ENCODE measurements at regions not wholly inside any gene's neighbourhood (a gene's known extent, or its start where the extent isn't known, plus 50 kb on each side); places are given as distances from the start of the nearest gene placed in this dataset.

- no peak overlapping the region for H3K4me3 ChIP-seq
- ATAC-seq (no peak), DNase-seq (no peak)
- H3K27me3 ChIP-seq = no peaks in the 10 kb centered on the region
- H3K9me3 ChIP-seq = no peaks in the 10 kb centered on the region
- intact Hi-C loops (cut with DNase I) = no loop called here
- H3K36me3 ChIP-seq = no peaks in the 10 kb centered on the region
- TF ChIP-seq, protein P1, sequence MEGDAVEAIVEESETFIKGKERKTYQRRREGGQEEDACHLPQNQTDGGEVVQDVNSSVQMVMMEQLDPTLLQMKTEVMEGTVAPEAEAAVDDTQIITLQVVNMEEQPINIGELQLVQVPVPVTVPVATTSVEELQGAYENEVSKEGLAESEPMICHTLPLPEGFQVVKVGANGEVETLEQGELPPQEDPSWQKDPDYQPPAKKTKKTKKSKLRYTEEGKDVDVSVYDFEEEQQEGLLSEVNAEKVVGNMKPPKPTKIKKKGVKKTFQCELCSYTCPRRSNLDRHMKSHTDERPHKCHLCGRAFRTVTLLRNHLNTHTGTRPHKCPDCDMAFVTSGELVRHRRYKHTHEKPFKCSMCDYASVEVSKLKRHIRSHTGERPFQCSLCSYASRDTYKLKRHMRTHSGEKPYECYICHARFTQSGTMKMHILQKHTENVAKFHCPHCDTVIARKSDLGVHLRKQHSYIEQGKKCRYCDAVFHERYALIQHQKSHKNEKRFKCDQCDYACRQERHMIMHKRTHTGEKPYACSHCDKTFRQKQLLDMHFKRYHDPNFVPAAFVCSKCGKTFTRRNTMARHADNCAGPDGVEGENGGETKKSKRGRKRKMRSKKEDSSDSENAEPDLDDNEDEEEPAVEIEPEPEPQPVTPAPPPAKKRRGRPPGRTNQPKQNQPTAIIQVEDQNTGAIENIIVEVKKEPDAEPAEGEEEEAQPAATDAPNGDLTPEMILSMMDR (IDR thresholded peaks at IDR 0.05) = no peak
- no peak overlapping the region for H3K27ac ChIP-seq
- H3K4me1 ChIP-seq = no peaks in the 10 kb centered on the region
Observed at GRCh38 chr2:194721227-194721626, 935.8 kb upstream of the SLC39A10 start.

DNA sequence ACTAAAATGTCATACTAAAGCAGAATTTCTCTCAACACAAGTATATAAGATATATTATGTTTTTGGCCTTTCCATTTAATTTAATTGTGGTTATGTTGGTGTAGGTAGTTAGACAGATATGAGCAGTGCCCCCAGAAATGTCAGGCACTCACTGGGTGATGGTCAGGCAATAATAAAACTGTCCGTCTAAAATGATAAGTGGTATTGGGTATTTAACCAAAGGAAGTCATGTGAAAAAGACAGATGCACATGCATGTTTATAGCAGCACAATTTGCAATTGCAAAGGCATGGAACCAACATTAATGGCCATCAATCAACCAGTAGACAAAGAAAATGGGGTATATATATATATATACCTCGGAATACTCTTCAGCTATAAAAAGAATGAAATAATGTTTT, 936.6 kb upstream of the SLC39A10 start:
- H3K4me3 ChIP-seq = no peak overlapping the region
- DNase-seq (no peak), ATAC-seq (no peak)
- TF ChIP-seq, protein P1 (IDR thresholded peaks at IDR 0.05) = no peak
- no peaks in the 10 kb centered on the region for H3K36me3 ChIP-seq
- no peak overlapping the region for H3K27ac ChIP-seq
- H3K4me1 ChIP-seq = no peaks in the 10 kb centered on the region
- no peaks in the 10 kb centered on the region for H3K9me3 ChIP-seq
- no peaks in the 10 kb centered on the region for H3K27me3 ChIP-seq
- intact Hi-C loops (cut with DNase I) = no loop called here

DNA sequence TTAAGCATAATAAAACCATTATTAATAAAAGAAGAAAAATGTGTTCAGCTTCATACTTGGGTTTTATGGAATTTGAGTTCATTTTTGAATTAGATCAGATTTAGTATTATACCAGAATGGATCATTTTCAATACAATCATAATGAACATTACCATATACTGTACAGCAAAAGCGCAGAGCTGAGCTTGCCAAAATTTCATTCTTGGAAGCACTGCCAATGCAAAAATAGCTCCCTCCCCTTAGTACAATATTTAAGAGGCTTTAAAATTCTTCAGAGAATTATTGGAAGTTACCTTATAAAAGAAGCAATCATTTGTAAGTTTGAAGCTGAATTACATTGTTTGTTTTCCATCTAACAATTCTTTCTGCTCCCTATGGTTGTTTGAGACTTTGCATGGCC, 938.1 kb upstream of the SLC39A10 start:
- no peaks in the 10 kb centered on the region for H3K27me3 ChIP-seq
- DNase-seq = no peak
- peaks cover 0 to 3% of the 10 kb centered on the region in 2 donors for H3K9me3 ChIP-seq
- intact Hi-C loops (cut with DNase I) = no loop called here
- no peaks in the 10 kb centered on the region for H3K36me3 ChIP-seq
- TF ChIP-seq, protein P1 (IDR thresholded peaks at IDR 0.05) = no peak
- no peak overlapping the region for H3K4me3 ChIP-seq
- no peaks in the 10 kb centered on the region for H3K4me1 ChIP-seq
- ATAC-seq = no peak
- no peak overlapping the region for H3K27ac ChIP-seq

GRCh38 chr2:194714541-194714940, 942.5 kb upstream of the SLC39A10 start:
- no peaks in the 10 kb centered on the region for H3K27me3 ChIP-seq
- H3K4me3 ChIP-seq = no peak overlapping the region
- TF ChIP-seq, protein P1 (IDR thresholded peaks at IDR 0.05) = no peak
- H3K36me3 ChIP-seq = no peaks in the 10 kb centered on the region
- H3K9me3 ChIP-seq = peaks cover 0 to 3% of the 10 kb centered on the region in 2 donors
- H3K27ac ChIP-seq = no peak overlapping the region
- H3K4me1 ChIP-seq = no peaks in the 10 kb centered on the region
- DNase-seq (no peak), ATAC-seq (no peak)
- intact Hi-C loops (cut with DNase I) = no loop called here

GRCh38 chr2:194709840-194710239, 947.2 kb upstream of the SLC39A10 start:
- Histone ChIP-seq H3K27me3 (no peaks in the 10 kb centered on the region), H3K4me1 (no peaks in the 10 kb centered on the region), H3K36me3 (no peaks in the 10 kb centered on the region), H3K27ac (no peak overlapping the region), H3K9me3 (peaks cover 0 to 3% of the 10 kb centered on the region in 2 donors), H3K4me3 (no peak overlapping the region)
- no peak for ATAC-seq
- TF ChIP-seq, protein P1 (IDR thresholded peaks at IDR 0.05) = no peak
- intact Hi-C loops (cut with DNase I) = no loop called here
- DNase-seq = no peak

Measured in left lung (tissue), 4 donors.